ENCODE measurements at regions not wholly inside any gene's neighbourhood (a gene's known extent, or its start where the extent isn't known, plus 50 kb on each side); places are given as distances from the start of the nearest gene placed in this dataset.

GRCh38 chr1:219401724-219402625, 210.9 kb downstream of the ZC3H11B start:
- TF ChIP-seq POLR2A (IDR thresholded peaks at IDR 0.05; ENCODE audit: low read depth, low read length) (no peak), TAF1 (IDR thresholded peaks at IDR 0.05; ENCODE audit: low read depth, low read length) (no peak)
